ENCODE measurements at regions not wholly inside any gene's neighbourhood (a gene's known extent, or its start where the extent isn't known, plus 50 kb on each side); places are given as distances from the start of the nearest gene placed in this dataset.

DNA sequence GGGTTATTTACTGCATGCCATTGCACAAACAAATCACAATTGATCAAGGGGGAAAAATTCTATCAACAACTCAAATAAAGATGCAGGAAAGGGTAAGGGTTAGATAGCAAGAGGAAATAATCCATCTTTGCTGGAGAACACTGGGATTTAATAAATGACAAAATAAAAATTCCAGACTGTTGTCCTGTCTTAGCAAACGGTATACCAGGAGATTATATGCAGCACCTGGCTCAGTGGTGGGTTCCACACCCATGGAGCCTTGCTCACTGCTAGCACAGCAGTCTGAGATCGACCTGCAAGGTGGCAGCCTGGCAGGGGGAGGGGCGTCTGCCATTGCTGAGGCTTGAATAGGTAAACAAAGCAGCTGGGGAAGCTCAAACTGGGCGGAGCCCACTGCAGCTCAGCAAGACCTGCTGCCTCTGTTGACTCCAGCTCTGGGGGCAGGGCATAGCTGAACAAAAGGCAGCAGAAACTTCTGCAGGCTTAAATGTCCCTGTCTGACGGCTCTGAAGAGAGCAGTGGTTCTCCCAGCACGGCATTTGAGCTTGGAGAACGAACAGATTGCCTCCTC lies 296.5 kb upstream of the THSD7B start:
- Mint-ChIP-seq H3K27ac (ENCODE audit: unreplicated experiment) (no peak overlapping the region), H3K9me3 (ENCODE audit: low read depth, unreplicated experiment) (peaks cover 9% of the 10 kb centered on the region), H3K4me1 (ENCODE audit: low read depth, unreplicated experiment) (no peaks in the 10 kb centered on the region), H3K36me3 (ENCODE audit: insufficient read depth, unreplicated experiment) (no peaks in the 10 kb centered on the region), H3K27me3 (ENCODE audit: unreplicated experiment) (peaks cover 13% of the 10 kb centered on the region), H3K4me3 (ENCODE audit: low read depth, unreplicated experiment) (no peak overlapping the region)
- BruUV-seq (replicated peaks) = no TSS peak
- CTCF ChIA-PET = interaction anchor here (0.5 kb wide), 1 partner anchor 18 kb away, joined by 5 read pairs; no protein-coding TSS in a partner anchor
- DNase-seq = peak; percentile 42
- intact Hi-C loops (cut with micrococcal nuclease; ENCODE audit: unreplicated experiment) = no loop called here
- no peak for TF ChIP-seq CTCF (IDR thresholded peaks at IDR 0.05; ENCODE audit: unreplicated experiment)

- Mint-ChIP-seq H3K27me3 (ENCODE audit: unreplicated experiment) (peaks cover 86% of the 10 kb centered on the region), H3K4me3 (ENCODE audit: low read depth, unreplicated experiment) (no peak overlapping the region), H3K4me1 (ENCODE audit: low read depth, unreplicated experiment) (no peaks in the 10 kb centered on the region), H3K9me3 (ENCODE audit: low read depth, unreplicated experiment) (no peaks in the 10 kb centered on the region), H3K27ac (ENCODE audit: unreplicated experiment) (no peak overlapping the region), H3K36me3 (ENCODE audit: insufficient read depth, unreplicated experiment) (no peaks in the 10 kb centered on the region)
- CTCF ChIA-PET = interaction anchor here (0.6 kb wide), 1 partner anchor 431 kb away, joined by 3 read pairs; no protein-coding TSS in a partner anchor
- no peak for TF ChIP-seq CTCF (IDR thresholded peaks at IDR 0.05; ENCODE audit: unreplicated experiment)
- no peak for DNase-seq
- intact Hi-C loops (cut with micrococcal nuclease; ENCODE audit: unreplicated experiment) = no loop called here
- no TSS peak for BruUV-seq (replicated peaks)
Observed at GRCh38 chr2:136452528-136452927, 312.8 kb upstream of the THSD7B start.

GRCh38 chr2:136448986-136449780 lies 316.2 kb upstream of the THSD7B start:
- Mint-ChIP-seq H3K27me3 (ENCODE audit: unreplicated experiment) (peaks cover 63% of the 10 kb centered on the region), H3K27ac (ENCODE audit: unreplicated experiment) (no peak overlapping the region), H3K36me3 (ENCODE audit: insufficient read depth, unreplicated experiment) (no peaks in the 10 kb centered on the region), H3K4me1 (ENCODE audit: low read depth, unreplicated experiment) (no peaks in the 10 kb centered on the region), H3K4me3 (ENCODE audit: low read depth, unreplicated experiment) (no peak overlapping the region), H3K9me3 (ENCODE audit: low read depth, unreplicated experiment) (no peaks in the 10 kb centered on the region)
- CTCF ChIA-PET = no interaction called here
- no TSS peak for BruUV-seq (replicated peaks)
- DNase-seq = no peak
- intact Hi-C loops (cut with micrococcal nuclease; ENCODE audit: unreplicated experiment) = no loop called here
- TF ChIP-seq CTCF (IDR thresholded peaks at IDR 0.05; ENCODE audit: unreplicated experiment) = no peak

DNA sequence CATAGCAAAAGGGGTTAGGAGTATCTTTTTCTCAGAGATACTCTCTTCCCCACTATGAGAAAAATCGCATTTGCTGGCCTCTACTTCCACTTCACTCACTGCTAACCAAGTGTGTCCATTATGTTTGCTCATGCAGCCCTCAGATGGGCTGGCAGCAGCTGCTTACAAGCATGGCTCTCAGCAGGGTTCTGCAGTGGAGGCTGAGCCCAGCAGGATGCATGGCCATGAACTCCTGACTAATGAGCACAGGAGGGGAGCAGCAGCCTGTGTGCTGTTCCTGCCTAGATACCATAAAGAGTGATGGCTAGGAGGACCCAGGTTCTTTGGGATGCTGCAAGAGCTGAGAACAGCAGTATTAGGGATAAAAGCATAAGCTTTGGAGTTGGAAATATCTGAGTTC lies 316.9 kb upstream of the THSD7B start:
- H3K27ac Mint-ChIP-seq (ENCODE audit: unreplicated experiment) = no peak overlapping the region
- intact Hi-C loops (cut with micrococcal nuclease; ENCODE audit: unreplicated experiment) = no loop called here
- no peaks in the 10 kb centered on the region for H3K36me3 Mint-ChIP-seq (ENCODE audit: insufficient read depth, unreplicated experiment)
- CTCF ChIA-PET = no interaction called here
- no peak for TF ChIP-seq CTCF (IDR thresholded peaks at IDR 0.05; ENCODE audit: unreplicated experiment)
- BruUV-seq (replicated peaks) = no TSS peak
- H3K27me3 Mint-ChIP-seq (ENCODE audit: unreplicated experiment) = peaks cover 61% of the 10 kb centered on the region
- no peaks in the 10 kb centered on the region for H3K9me3 Mint-ChIP-seq (ENCODE audit: low read depth, unreplicated experiment)
- no peak overlapping the region for H3K4me3 Mint-ChIP-seq (ENCODE audit: low read depth, unreplicated experiment)
- DNase-seq = no peak
- H3K4me1 Mint-ChIP-seq (ENCODE audit: low read depth, unreplicated experiment) = no peaks in the 10 kb centered on the region
